ENCODE measurements at regions not wholly inside any gene's neighbourhood (a gene's known extent, or its start where the extent isn't known, plus 50 kb on each side); places are given as distances from the start of the nearest gene placed in this dataset.

DNA sequence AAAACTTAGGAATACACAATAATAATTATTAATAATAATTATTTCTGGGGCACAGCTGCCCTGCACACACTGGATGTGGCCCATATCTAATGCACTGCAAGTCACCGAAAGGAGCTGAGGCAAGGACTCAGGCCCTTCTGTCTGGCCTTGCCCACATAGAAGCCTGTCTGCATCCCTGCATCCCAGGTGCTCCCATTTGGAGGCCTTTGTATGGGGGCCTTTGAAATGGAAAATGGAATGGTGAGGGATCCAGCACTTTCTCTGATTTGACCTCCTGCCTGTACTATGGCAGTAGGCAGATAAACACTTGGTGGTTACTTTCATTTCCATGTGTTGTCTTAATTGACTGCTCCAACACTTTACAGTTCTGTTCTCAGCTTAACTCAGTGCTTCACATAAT is 75.7 kb upstream of the PTCHD4 start:
- Histone ChIP-seq H3K4me1 (ENCODE audit: insufficient read depth) (no peaks in the 10 kb centered on the region), H3K27me3 (no peaks in the 10 kb centered on the region), H3K36me3 (no peaks in the 10 kb centered on the region), H3K27ac (no peak overlapping the region), H3K4me3 (no peak overlapping the region), H3K9me3 (no peaks in the 10 kb centered on the region)
- intact Hi-C loops (cut with DNase I): no loop called here
- no peak for DNase-seq
- TF ChIP-seq, protein P1, sequence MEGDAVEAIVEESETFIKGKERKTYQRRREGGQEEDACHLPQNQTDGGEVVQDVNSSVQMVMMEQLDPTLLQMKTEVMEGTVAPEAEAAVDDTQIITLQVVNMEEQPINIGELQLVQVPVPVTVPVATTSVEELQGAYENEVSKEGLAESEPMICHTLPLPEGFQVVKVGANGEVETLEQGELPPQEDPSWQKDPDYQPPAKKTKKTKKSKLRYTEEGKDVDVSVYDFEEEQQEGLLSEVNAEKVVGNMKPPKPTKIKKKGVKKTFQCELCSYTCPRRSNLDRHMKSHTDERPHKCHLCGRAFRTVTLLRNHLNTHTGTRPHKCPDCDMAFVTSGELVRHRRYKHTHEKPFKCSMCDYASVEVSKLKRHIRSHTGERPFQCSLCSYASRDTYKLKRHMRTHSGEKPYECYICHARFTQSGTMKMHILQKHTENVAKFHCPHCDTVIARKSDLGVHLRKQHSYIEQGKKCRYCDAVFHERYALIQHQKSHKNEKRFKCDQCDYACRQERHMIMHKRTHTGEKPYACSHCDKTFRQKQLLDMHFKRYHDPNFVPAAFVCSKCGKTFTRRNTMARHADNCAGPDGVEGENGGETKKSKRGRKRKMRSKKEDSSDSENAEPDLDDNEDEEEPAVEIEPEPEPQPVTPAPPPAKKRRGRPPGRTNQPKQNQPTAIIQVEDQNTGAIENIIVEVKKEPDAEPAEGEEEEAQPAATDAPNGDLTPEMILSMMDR (IDR thresholded peaks at IDR 0.05): no peak
- TF ChIP-seq EP300 (IDR thresholded peaks at IDR 0.05) (no peak), POLR2A (IDR thresholded peaks at IDR 0.05) (no peak)
- 90 to 98% (median 91%) methylated on average over 1 of the region's 1 CpG for WGBS, 3 donors

- Histone ChIP-seq H3K9me3 (no peaks in the 10 kb centered on the region), H3K27me3 (no peaks in the 10 kb centered on the region), H3K4me3 (no peak overlapping the region), H3K27ac (no peak overlapping the region), H3K36me3 (no peaks in the 10 kb centered on the region), H3K4me1 (ENCODE audit: insufficient read depth) (no peaks in the 10 kb centered on the region)
- TF ChIP-seq, protein P1 (IDR thresholded peaks at IDR 0.05): no peak
- no peak for TF ChIP-seq EP300 (IDR thresholded peaks at IDR 0.05)
- TF ChIP-seq POLR2A (IDR thresholded peaks at IDR 0.05): no peak
- DNase-seq: no peak
- intact Hi-C loops (cut with DNase I): no loop called here
Measured at GRCh38 chr6:48184648-48185047, 73.7 kb upstream of the PTCHD4 start.

- no peaks in the 10 kb centered on the region for H3K36me3 ChIP-seq
- TF ChIP-seq EP300 (IDR thresholded peaks at IDR 0.05): no peak
- TF ChIP-seq, protein P1 (IDR thresholded peaks at IDR 0.05): no peak
- 43 to 48% (median 48%) methylated on average over 4 of the region's 4 CpGs for WGBS, 3 donors
- no peak for DNase-seq
- H3K27me3 ChIP-seq: no peaks in the 10 kb centered on the region
- no peak overlapping the region for H3K4me3 ChIP-seq
- no peaks in the 10 kb centered on the region for H3K4me1 ChIP-seq (ENCODE audit: insufficient read depth)
- no peaks in the 10 kb centered on the region for H3K9me3 ChIP-seq
- intact Hi-C loops (cut with DNase I): no loop called here
- H3K27ac ChIP-seq: no peak overlapping the region
Measured at GRCh38 chr6:48183811-48184605, 73.0 kb upstream of the PTCHD4 start.

GRCh38 chr6:48183178-48183577 is 72.2 kb upstream of the PTCHD4 start:
- H3K4me3 ChIP-seq: no peak overlapping the region
- intact Hi-C loops (cut with DNase I): no loop called here
- WGBS, 3 donors: 14 to 56% (median 39%) methylated on average over 1 of the region's 1 CpG
- no peak for DNase-seq
- H3K27ac ChIP-seq: no peak overlapping the region
- H3K36me3 ChIP-seq: no peaks in the 10 kb centered on the region
- no peaks in the 10 kb centered on the region for H3K9me3 ChIP-seq
- TF ChIP-seq EP300 (IDR thresholded peaks at IDR 0.05): no peak
- TF ChIP-seq POLR2A (IDR thresholded peaks at IDR 0.05): no peak
- TF ChIP-seq, protein P1 (IDR thresholded peaks at IDR 0.05): no peak
- H3K27me3 ChIP-seq: no peaks in the 10 kb centered on the region
- H3K4me1 ChIP-seq (ENCODE audit: insufficient read depth): no peaks in the 10 kb centered on the region
